ENCODE measurements at regions not wholly inside any gene's neighbourhood (a gene's known extent, or its start where the extent isn't known, plus 50 kb on each side); places are given as distances from the start of the nearest gene placed in this dataset.

DNA sequence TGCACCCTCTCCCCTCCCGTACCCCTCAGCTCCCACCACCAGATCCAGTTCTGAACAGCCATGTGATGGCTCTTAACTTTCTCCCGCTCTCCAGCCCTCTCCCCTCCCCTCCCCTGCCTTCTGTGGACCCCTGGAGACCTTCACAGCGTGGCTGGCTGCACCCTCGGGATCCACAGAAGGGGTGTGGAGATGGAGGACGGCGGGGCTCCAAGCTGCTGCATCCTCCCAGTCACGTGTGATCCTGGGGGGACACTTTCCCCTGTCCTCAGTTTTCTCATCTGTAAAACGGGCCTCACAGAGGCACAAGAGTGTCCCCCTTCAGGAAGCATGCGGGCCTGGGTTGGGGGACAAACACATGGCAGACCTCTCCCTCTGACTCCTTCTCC lies 276.0 kb upstream of the MVB12B start:
- no peaks in the 10 kb centered on the region for H3K27me3 ChIP-seq
- no peak for DNase-seq
- peaks cover 0 to under 1% (median 0%) of the 10 kb centered on the region in 4 donors for H3K9me3 ChIP-seq
- H3K36me3 ChIP-seq: no peaks in the 10 kb centered on the region
- H3K4me1 ChIP-seq: no peaks in the 10 kb centered on the region
- no peak overlapping the region for H3K4me3 ChIP-seq
- no peak overlapping the region for H3K27ac ChIP-seq
- TF ChIP-seq, protein P1, sequence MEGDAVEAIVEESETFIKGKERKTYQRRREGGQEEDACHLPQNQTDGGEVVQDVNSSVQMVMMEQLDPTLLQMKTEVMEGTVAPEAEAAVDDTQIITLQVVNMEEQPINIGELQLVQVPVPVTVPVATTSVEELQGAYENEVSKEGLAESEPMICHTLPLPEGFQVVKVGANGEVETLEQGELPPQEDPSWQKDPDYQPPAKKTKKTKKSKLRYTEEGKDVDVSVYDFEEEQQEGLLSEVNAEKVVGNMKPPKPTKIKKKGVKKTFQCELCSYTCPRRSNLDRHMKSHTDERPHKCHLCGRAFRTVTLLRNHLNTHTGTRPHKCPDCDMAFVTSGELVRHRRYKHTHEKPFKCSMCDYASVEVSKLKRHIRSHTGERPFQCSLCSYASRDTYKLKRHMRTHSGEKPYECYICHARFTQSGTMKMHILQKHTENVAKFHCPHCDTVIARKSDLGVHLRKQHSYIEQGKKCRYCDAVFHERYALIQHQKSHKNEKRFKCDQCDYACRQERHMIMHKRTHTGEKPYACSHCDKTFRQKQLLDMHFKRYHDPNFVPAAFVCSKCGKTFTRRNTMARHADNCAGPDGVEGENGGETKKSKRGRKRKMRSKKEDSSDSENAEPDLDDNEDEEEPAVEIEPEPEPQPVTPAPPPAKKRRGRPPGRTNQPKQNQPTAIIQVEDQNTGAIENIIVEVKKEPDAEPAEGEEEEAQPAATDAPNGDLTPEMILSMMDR (IDR thresholded peaks at IDR 0.05): no peak
- TF ChIP-seq POLR2A (IDR thresholded peaks at IDR 0.05): no peak

DNA sequence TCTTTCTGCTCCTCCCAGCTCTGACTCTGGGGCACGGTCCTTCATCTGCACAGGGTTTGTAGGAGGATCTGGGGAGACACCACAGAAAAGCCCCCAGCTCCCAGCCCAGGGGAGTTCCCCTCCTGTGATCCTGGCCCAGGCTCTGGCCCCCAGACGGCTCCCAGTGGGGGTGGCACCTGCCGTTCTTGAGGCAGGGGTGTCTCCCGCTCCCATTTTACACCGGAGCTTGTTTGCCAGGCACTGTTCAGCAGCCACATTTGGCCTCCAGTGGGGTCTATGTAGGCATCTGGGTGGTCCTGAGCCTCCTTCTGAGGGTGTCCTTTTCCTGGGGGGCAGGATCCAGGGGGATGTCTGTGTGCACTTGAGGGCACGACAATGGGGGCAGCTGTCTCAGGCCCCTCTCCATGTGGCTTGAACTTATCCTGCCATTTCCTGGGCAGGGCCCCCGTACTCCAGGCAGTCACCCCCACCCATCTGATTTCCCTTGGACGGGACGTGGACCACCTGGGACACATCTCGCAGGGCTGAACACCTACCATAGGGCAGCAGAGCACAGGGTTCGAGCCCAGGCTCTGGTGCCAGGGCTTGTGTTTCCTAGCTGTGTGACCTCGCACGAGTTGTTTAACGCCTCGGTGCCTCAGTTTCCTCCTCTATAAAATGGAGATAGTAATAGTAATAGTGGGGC lies 275.0 kb upstream of the MVB12B start:
- TF ChIP-seq, protein P1 (IDR thresholded peaks at IDR 0.05): no peak
- H3K9me3 ChIP-seq: no peaks in the 10 kb centered on the region
- no peaks in the 10 kb centered on the region for H3K36me3 ChIP-seq
- no peak overlapping the region for H3K27ac ChIP-seq
- no peaks in the 10 kb centered on the region for H3K4me1 ChIP-seq
- H3K27me3 ChIP-seq: no peaks in the 10 kb centered on the region
- DNase-seq: no peak
- no peak overlapping the region for H3K4me3 ChIP-seq

DNA sequence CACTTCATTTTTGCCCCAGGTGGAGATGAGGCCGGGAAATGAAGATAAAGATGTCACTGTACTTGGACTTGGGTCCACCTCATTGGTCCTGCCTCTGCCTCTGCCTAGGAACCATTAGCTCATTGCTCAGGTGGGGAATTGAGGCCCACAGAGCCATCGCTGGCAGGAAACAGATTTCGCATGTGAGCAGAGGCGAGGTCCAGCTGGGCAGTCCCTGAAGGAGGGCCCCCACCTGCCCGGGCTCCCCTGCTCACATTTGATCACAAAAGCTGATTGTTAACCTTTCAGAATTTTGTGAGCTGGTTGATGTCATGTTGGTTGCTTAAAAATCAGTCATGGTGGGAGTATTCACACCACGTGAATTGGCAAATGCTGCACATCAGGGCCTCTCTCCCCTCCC lies 273.8 kb upstream of the MVB12B start:
- DNase-seq: no peak
- Histone ChIP-seq H3K4me1 (no peaks in the 10 kb centered on the region), H3K4me3 (no peak overlapping the region), H3K27me3 (no peaks in the 10 kb centered on the region), H3K36me3 (no peaks in the 10 kb centered on the region), H3K9me3 (no peaks in the 10 kb centered on the region), H3K27ac (no peak overlapping the region)
- TF ChIP-seq, protein P1 (IDR thresholded peaks at IDR 0.05): no peak
- TF ChIP-seq POLR2A (IDR thresholded peaks at IDR 0.05): no peak

DNA sequence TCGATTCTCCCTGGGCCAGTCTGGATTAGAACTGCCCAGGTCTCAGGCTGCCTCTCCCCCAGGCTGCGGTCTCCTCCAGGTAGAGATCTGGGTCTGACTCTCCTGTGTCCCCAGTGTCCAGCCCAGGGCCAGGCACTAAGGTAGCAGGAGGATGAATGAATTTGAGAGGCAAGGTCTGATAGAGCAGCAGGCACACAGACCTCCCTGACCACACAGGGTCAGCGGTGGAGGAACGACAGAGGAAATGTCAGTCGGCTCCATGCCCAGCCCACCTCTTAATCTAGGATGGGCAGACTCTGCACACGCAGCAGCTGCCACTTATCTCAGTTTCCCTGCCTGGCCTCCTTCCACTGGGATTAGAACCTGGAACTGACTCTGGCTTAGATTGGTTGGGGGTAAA lies 272.7 kb upstream of the MVB12B start:
- DNase-seq: no peak
- Histone ChIP-seq H3K9me3 (no peaks in the 10 kb centered on the region), H3K4me3 (no peak overlapping the region), H3K27me3 (no peaks in the 10 kb centered on the region), H3K27ac (no peak overlapping the region), H3K4me1 (no peaks in the 10 kb centered on the region), H3K36me3 (no peaks in the 10 kb centered on the region)
- TF ChIP-seq, protein P1 (IDR thresholded peaks at IDR 0.05): no peak
- TF ChIP-seq POLR2A (IDR thresholded peaks at IDR 0.05): no peak

DNA sequence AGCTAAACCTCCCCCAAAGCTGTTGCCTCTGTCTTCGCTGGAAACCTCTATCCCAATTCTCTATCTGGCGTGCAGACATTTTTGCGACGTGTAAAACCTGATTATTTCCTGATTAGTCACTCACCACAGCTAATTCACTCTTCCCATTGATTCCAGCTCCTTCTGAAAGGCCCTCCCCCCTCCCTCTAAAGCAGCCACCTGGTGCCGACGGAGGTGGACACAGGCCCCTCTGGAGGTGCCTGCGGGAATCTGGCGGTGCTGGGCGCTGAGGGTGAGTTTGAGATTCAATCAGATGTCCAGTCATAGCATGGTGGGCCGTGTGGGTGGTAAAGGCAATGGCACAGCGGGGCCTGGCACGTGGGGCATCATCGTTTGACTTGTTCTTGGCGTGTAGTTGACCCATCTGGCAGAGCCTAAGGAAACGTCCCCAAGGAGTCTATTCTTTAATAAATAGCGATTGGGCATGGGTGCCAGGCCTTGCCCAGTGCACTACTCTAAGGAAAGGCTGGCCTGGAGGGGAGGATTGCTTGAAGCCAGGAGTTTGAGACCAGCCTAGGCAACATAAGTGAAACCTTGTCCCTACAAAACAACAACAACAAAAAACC lies 271.1 kb upstream of the MVB12B start:
- TF ChIP-seq POLR2A (IDR thresholded peaks at IDR 0.05): no peak
- TF ChIP-seq, protein P1 (IDR thresholded peaks at IDR 0.05): no peak
- no peak for DNase-seq

More for the DNA sequence above, 271.1 kb upstream of the MVB12B start:
- H3K27me3 ChIP-seq: no peaks in the 10 kb centered on the region
- H3K27ac ChIP-seq: no peak overlapping the region
- H3K9me3 ChIP-seq: no peaks in the 10 kb centered on the region
- H3K36me3 ChIP-seq: no peaks in the 10 kb centered on the region
- no peak overlapping the region for H3K4me3 ChIP-seq
- H3K4me1 ChIP-seq: no peaks in the 10 kb centered on the region

Measured in Peyer's patch (tissue), 4 donors.